Activated naive CD4-positive, alpha-beta T cell treated with anti-CD3 and anti-CD28 coated beads for 36 hours (primary cell): ENCODE measurements at regions not wholly inside any gene's neighbourhood (a gene's known extent, or its start where the extent isn't known, plus 50 kb on each side); places are given as distances from the start of the nearest gene placed in this dataset.

Experiments used
- CTCF ChIA-PET: fragments of 350-600 bp; sonication (Branson Sonifier 250); formaldehyde crosslinking; loops from one replicate; lab custom pipeline; 2021; ENCODE audit warnings: antibody characterized with exemption; lab: Charles Lee
- DNase-seq: peaks from one replicate; pipeline ENCODE4 v3.0.0-alpha.2; 2020
- H3K27ac Mint-ChIP-seq: one replicate; pipeline ENCODE4 v1.8.0; 2021; ENCODE audit warnings: mild to moderate bottlenecking, mixed read lengths
- H3K27me3 Mint-ChIP-seq: one replicate; pipeline ENCODE4 v1.8.0; 2021; ENCODE audit warnings: low read depth, mixed read lengths
- H3K36me3 Mint-ChIP-seq: one replicate; pipeline ENCODE4 v1.8.0; 2021; ENCODE audit warnings: low read depth, mixed read lengths
- H3K4me1 Mint-ChIP-seq: one replicate; pipeline ENCODE4 v1.8.0; 2021; ENCODE audit warnings: low read depth, mixed read lengths
- H3K4me3 Mint-ChIP-seq: one replicate; pipeline ENCODE4 v1.8.0; 2021; ENCODE audit warnings: mild to moderate bottlenecking, moderate library complexity, mixed read lengths
- H3K9me3 Mint-ChIP-seq: one replicate; pipeline ENCODE4 v1.8.0; 2021; ENCODE audit warnings: mixed read lengths
- intact Hi-C: fragments of 100-400 bp; cut with micrococcal nuclease; formaldehyde crosslinking; loops from one replicate; pipeline ENCODE4 v1.15.1; 2023

DNA sequence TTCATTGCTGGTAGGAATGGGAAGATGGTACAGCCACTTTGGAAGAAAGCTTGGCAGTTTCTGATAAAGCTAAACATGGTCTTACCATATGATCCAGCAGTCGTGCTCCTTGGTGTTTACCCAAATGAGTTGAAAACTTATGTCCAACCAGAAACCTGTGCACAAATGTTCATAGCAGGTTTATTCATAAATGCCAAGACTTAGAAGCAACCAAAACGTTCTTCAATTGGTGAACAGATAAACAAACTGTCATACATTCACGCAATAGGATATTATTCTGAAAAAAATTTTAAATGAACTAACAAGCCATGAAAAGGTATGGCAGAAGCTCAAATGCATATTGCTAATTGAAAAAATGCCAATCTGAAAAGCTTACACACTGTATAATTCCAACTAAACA lies 117.1 kb downstream of the LINC00237 start:
- no peak overlapping the region for H3K4me3 Mint-ChIP-seq
- CTCF ChIA-PET: no interaction called here
- peaks cover 17% of the 10 kb centered on the region for H3K27me3 Mint-ChIP-seq
- intact Hi-C loops: no loop called here
- H3K36me3 Mint-ChIP-seq: no peaks in the 10 kb centered on the region
- DNase-seq: no peak
- H3K9me3 Mint-ChIP-seq: no peaks in the 10 kb centered on the region
- H3K27ac Mint-ChIP-seq: no peak overlapping the region
- H3K4me1 Mint-ChIP-seq: no peaks in the 10 kb centered on the region

DNA sequence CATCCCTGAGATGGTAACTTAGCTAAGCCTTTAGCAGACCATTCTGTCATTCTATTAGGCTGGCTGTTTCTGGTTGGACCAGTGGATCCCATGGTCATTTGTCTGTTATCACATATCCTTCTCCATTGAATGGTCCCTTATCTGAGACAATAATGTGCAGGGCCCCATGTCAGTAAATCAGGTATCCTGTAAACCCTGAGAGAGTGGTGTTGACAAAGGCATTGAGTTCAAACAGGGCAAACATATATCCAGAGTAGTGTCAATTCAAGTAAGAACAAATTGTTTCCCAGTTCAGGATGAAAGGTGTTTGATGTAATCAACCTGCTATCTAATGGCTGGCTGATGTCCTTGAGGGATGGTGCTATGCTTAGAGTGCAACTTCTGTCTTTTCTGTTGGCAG lies 126.2 kb downstream of the LINC00237 start:
- H3K9me3 Mint-ChIP-seq: peaks cover 5% of the 10 kb centered on the region
- H3K4me1 Mint-ChIP-seq: no peaks in the 10 kb centered on the region
- peaks cover 21% of the 10 kb centered on the region for H3K27me3 Mint-ChIP-seq
- no peak for DNase-seq
- no peaks in the 10 kb centered on the region for H3K36me3 Mint-ChIP-seq
- no peak overlapping the region for H3K4me3 Mint-ChIP-seq
- no peak overlapping the region for H3K27ac Mint-ChIP-seq
- intact Hi-C loops: no loop called here
- CTCF ChIA-PET: no interaction called here

DNA sequence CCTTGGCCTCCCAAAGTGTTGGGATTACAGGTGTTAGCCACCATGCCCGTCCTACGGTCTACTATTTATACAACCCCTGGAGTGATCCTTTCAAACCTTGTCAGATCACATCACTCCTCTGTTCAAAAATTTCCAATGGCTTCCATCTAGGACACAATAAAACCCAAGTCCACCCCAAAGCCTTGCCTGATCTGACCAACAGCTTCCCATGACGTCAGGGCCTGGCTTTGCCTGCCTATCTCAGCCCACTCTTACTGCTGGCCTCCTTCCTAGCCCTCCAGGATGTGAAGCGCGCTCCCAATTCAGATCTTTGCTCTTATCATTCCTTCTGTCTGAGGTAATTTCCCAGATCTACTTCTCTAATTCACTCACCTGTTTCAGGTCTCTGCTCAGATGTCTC lies 128.4 kb downstream of the LINC00237 start:
- Mint-ChIP-seq H3K9me3 (peaks cover 5% of the 10 kb centered on the region), H3K27ac (no peak overlapping the region)
- CTCF ChIA-PET: no interaction called here

DNA sequence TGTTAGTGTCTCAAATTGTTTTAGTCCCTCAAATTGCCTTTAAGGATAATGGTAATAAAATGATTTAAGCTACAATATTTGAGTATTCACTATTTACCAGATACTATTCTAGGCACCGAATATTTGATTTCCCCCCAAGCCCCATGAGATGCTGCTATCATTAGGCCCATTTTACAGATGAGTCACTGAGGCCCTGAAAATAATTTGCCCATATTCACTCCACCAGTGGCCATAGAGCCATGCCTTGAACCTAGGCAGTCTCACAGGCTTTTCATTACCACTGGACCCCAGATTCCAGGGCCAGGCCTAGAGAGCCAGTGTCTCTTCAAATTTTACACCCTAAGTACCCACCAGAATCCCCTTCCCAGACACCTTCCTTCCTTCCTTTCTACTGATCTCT lies 133.7 kb downstream of the LINC00237 start:
- H3K4me1 Mint-ChIP-seq: no peaks in the 10 kb centered on the region
- DNase-seq: no peak
- no peaks in the 10 kb centered on the region for H3K36me3 Mint-ChIP-seq
- CTCF ChIA-PET: no interaction called here
- H3K27ac Mint-ChIP-seq: no peak overlapping the region
- intact Hi-C loops: no loop called here
- H3K4me3 Mint-ChIP-seq: no peak overlapping the region
- H3K27me3 Mint-ChIP-seq: peaks cover 16% of the 10 kb centered on the region
- H3K9me3 Mint-ChIP-seq: no peaks in the 10 kb centered on the region

More for the DNA sequence above, 128.4 kb downstream of the LINC00237 start:
- H3K4me1 Mint-ChIP-seq: no peaks in the 10 kb centered on the region
- H3K4me3 Mint-ChIP-seq: no peak overlapping the region
- peaks cover 19% of the 10 kb centered on the region for H3K27me3 Mint-ChIP-seq
- no peak for DNase-seq
- intact Hi-C loops: no loop called here
- no peaks in the 10 kb centered on the region for H3K36me3 Mint-ChIP-seq

DNA sequence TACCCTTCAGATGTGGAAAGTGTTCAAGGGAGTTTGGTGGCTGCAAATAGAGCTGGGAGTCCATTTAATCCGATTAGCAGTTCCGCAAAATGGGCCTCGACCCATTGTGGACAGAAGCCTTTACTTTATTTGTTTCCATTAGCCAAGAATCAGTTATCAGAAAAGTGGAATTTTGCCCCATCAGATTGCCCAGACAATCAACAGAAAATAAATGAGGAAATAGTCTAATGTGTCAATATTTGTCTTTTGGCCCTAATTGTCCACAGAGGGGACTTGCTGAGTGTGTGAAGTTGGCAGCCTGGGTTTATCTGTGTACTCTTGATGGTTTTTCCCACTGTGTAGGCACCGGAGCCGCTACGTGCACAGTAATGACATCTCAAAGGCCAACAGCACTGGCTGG lies 134.3 kb downstream of the LINC00237 start:
- no peak for DNase-seq
- H3K4me1 Mint-ChIP-seq: no peaks in the 10 kb centered on the region
- intact Hi-C loops: no loop called here
- H3K27ac Mint-ChIP-seq: no peak overlapping the region
- H3K27me3 Mint-ChIP-seq: peaks cover 13% of the 10 kb centered on the region
- no peak overlapping the region for H3K4me3 Mint-ChIP-seq
- CTCF ChIA-PET: no interaction called here
- H3K36me3 Mint-ChIP-seq: no peaks in the 10 kb centered on the region
- no peaks in the 10 kb centered on the region for H3K9me3 Mint-ChIP-seq

DNA sequence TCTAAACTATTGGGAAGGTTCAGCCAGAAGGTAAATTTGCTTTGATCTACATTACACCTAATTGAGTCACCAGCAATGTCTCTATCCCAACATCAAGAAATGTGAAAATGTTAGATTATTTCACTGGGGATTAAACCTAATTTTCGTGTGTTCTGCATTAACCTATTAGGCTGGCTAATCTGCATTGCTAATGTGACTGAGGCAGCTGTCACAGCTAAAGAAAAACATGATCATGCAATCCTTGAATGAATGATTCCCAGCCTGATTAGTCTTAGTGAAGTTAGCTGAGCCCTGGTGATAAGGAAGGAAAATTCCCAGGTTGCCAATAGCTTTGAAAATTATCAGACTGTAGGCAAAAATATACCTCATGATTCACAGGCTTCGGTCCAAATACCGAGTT lies 135.3 kb downstream of the LINC00237 start:
- intact Hi-C loops: no loop called here
- H3K9me3 Mint-ChIP-seq: no peaks in the 10 kb centered on the region
- no peak overlapping the region for H3K4me3 Mint-ChIP-seq
- DNase-seq: no peak
- H3K27ac Mint-ChIP-seq: no peak overlapping the region
- CTCF ChIA-PET: no interaction called here
- H3K27me3 Mint-ChIP-seq: peaks cover 13% of the 10 kb centered on the region
- no peaks in the 10 kb centered on the region for H3K36me3 Mint-ChIP-seq
- no peaks in the 10 kb centered on the region for H3K4me1 Mint-ChIP-seq

DNA sequence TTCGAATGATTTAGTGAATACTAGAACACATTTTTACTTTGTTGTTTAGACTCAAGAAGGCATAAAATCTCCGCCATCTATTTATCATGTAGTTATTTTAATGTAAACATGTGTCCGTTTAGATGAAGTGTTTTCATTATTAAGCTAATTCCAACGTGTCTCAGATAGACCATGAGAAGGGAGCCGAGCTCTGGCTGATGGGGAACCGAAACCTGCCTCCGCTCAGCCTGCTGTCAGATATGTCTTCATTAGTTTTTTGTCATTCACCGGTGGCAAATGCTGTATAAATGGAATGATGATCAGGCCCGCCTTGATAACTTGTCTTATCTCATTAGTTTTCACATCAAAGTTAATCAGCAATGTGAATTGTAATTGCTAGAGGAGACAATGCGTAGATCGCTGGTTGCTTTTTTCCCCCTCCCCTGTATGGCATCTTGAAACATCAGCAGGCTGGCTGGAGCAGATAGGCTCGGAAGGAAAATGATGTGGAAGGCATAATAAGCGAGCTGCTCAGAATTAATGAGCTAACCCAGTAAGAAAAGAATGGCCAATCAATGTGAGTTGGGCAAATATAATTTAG lies 136.4 kb downstream of the LINC00237 start:
- no peak for DNase-seq
- H3K27me3 Mint-ChIP-seq: peaks cover 13% of the 10 kb centered on the region
- intact Hi-C loops: no loop called here
- H3K4me1 Mint-ChIP-seq: no peaks in the 10 kb centered on the region
- H3K9me3 Mint-ChIP-seq: no peaks in the 10 kb centered on the region
- no peak overlapping the region for H3K27ac Mint-ChIP-seq
- CTCF ChIA-PET: no interaction called here
- no peak overlapping the region for H3K4me3 Mint-ChIP-seq
- no peaks in the 10 kb centered on the region for H3K36me3 Mint-ChIP-seq

DNA sequence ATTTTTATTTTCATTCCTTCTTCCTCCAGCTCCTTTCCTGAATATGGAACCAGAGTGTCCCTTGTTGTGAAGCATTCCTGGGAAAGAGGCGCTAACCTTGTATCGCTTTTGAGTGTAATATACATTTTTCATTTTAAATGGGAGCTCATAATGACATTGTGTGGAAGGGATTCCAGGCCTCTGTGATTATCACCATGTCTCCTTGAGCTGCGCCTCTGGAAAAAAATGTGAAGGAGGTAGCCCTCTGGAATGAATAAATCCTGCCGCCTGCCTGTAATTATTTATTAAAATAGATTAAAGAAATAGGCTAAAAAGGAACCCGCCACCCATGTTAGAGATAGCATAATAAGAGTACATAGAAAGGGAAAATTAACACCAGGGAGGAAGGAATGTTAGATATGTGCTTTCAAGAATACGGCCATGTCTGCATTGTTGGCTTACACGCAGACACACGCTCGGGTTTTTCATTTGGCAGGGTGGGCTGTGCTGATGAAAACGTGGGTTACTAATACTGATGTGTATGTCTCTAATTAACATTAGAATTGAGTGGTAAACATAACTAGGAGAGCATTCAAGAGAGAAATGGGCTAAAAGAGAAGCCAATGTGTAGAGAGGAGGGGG lies 138.5 kb downstream of the LINC00237 start:
- intact Hi-C loops: no loop called here

DNA sequence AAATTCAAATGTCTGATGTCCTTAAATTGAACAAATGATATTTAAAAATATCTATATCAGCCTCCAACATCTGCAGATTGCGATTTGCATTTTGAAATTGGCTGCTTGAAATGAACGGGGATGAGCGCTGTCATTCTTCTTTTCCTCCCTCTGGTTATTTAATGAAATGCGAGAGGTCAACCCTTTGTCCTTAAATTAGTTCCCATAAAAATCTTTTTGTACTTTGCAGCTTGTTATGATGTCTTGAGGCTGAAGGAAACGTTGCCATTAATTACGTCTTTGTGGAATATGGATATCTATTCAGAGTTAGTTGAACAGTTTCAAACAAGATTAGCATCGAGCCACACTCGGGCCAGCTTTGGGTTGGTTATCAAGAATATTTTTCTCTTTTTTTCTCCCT lies 140.0 kb downstream of the LINC00237 start:
- CTCF ChIA-PET: interaction anchor here (0.6 kb wide), 1 partner anchor 128 kb away, joined by 4 read pairs; no protein-coding TSS in a partner anchor
- Mint-ChIP-seq H3K27ac (no peak overlapping the region), H3K4me1 (no peaks in the 10 kb centered on the region), H3K27me3 (peaks cover 11% of the 10 kb centered on the region), H3K36me3 (no peaks in the 10 kb centered on the region), H3K9me3 (no peaks in the 10 kb centered on the region), H3K4me3 (no peak overlapping the region)
- intact Hi-C loops: no loop called here
- no peak for DNase-seq

More for the DNA sequence above, 138.5 kb downstream of the LINC00237 start:
- no peak overlapping the region for H3K27ac Mint-ChIP-seq
- no peaks in the 10 kb centered on the region for H3K36me3 Mint-ChIP-seq
- no peak overlapping the region for H3K4me3 Mint-ChIP-seq
- CTCF ChIA-PET: no interaction called here
- H3K9me3 Mint-ChIP-seq: no peaks in the 10 kb centered on the region
- H3K27me3 Mint-ChIP-seq: peaks cover 13% of the 10 kb centered on the region
- no peak for DNase-seq
- no peaks in the 10 kb centered on the region for H3K4me1 Mint-ChIP-seq

DNA sequence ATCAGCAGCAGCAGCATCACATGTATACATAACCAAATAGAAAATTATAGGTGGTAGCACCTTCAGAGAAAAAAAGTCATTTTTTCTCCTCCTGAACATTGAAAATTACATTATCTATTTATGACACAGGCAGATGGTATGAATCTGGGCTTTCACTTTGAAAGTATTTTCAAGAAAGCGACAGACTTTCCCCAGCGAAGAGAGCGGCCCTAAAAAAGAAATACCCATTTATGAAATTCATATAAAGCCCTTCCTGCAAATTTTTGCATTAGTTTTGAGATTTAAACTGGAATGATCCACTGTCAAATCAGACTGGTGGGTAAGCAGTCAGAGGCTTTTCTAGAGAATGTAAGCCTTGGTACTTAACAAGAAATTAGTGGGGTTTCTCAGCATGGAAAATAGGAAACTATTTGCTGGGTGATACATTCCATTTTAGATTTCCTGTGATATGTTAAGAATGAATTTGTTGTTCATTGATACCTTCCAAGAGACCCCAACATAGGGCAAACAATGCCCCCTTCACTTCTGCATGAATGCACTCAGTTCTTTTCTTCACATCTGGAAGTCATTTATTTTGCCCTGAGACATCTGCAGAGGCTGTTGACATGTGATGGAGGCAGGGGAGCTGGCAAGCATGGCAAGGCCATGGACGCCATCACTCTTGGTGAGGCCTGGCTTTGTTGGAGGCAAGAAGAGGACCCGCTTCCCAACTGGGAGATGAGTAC lies 147.0 kb downstream of the LINC00237 start:
- no peaks in the 10 kb centered on the region for H3K9me3 Mint-ChIP-seq
- peaks cover 15% of the 10 kb centered on the region for H3K27me3 Mint-ChIP-seq
- DNase-seq: no peak
- no peaks in the 10 kb centered on the region for H3K4me1 Mint-ChIP-seq
- CTCF ChIA-PET: no interaction called here
- H3K36me3 Mint-ChIP-seq: no peaks in the 10 kb centered on the region
- intact Hi-C loops: no loop called here
- no peak overlapping the region for H3K27ac Mint-ChIP-seq
- H3K4me3 Mint-ChIP-seq: no peak overlapping the region

DNA sequence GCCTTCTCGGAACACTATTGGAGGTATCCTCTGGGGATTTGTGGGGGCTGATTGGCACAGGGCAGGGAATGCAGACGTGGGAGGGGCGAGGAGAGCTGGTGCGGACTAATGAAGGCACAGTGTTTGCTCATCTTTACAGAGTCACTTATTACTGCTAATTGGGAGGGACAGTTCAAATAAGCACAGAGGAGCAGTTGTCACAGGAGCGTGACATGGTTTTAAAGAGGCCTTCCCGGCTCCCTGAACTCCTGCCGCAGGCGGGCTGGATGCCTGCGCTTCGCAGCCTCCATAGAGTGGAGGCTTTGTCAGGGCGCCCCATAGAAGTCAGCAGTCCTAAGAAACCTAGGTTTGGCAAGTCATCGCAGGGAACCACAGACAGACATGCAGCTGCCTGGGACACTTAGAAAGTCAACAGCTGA lies 149.6 kb downstream of the LINC00237 start:
- DNase-seq: no peak
- H3K9me3 Mint-ChIP-seq: no peaks in the 10 kb centered on the region
- peaks cover 21% of the 10 kb centered on the region for H3K27me3 Mint-ChIP-seq
- H3K4me1 Mint-ChIP-seq: no peaks in the 10 kb centered on the region
- CTCF ChIA-PET: interaction anchor here (1.4 kb wide), 1 partner anchor 10 kb away, joined by 4 read pairs; no protein-coding TSS in a partner anchor
- H3K27ac Mint-ChIP-seq: no peak overlapping the region
- H3K36me3 Mint-ChIP-seq: no peaks in the 10 kb centered on the region
- H3K4me3 Mint-ChIP-seq: no peak overlapping the region
- intact Hi-C loops: no loop called here

DNA sequence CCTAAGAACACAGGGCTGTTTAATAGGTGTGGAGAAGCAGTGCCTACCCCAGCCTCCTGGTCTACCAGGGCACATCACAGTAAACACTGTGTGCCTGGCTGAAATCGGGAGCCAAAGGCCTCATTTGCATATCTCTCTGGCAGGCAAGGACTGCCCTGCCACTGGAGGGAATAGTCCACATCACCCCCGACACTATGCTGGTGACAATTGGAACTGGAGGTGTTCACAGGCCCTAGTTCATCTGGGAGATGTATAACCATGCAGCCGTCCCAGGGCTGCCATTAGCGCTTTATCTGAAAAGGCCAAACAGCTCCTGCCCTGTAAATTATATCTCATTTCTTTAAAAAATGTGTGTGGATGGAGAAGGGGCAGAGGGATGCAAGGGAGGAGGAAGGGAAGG lies 150.3 kb downstream of the LINC00237 start:
- no peak for DNase-seq
- Mint-ChIP-seq H3K27ac (no peak overlapping the region), H3K36me3 (no peaks in the 10 kb centered on the region), H3K4me3 (no peak overlapping the region), H3K4me1 (no peaks in the 10 kb centered on the region), H3K27me3 (peaks cover 24% of the 10 kb centered on the region), H3K9me3 (no peaks in the 10 kb centered on the region)
- intact Hi-C loops: no loop called here
- CTCF ChIA-PET: interaction anchor here (1.4 kb wide), 1 partner anchor 9 kb away, joined by 4 read pairs; no protein-coding TSS in a partner anchor
